ENCODE measurements at regions not wholly inside any gene's neighbourhood (a gene's known extent, or its start where the extent isn't known, plus 50 kb on each side); places are given as distances from the start of the nearest gene placed in this dataset.
A peak's percentile ranks its signal among the peaks of the same experiment; 100 is the strongest.

GRCh38 chr6:167676666-167677421 is 149.9 kb upstream of the AFDN start:
- Histone ChIP-seq H3K4me1 (ENCODE audit: insufficient read depth, insufficient read length) (no peaks in the 10 kb centered on the region), H3K27me3 (ENCODE audit: insufficient read depth, insufficient read length) (peaks cover 22% of the 10 kb centered on the region), H3K36me3 (ENCODE audit: insufficient read depth, insufficient read length, low read length) (no peaks in the 10 kb centered on the region), H3K4me3 (ENCODE audit: insufficient read length, low read depth) (no peak overlapping the region), H3K9me3 (ENCODE audit: insufficient read depth, low read length) (peaks cover 7% of the 10 kb centered on the region; the same call in 1 of the 2 replicates), H3K9ac (ENCODE audit: insufficient read length, low read depth) (no peak overlapping the region)
- DNase-seq (ENCODE audit: low read depth, low spot score), result no peak
- TF ChIP-seq SUZ12 (IDR thresholded peaks at IDR 0.05; ENCODE audit: extremely low read depth, insufficient read depth, insufficient read length), result no peak
- TF ChIP-seq YY1 (IDR thresholded peaks at IDR 0.05; ENCODE audit: insufficient read depth, insufficient read length), result no peak
- TF ChIP-seq ZNF274 (IDR thresholded peaks at IDR 0.05; ENCODE audit: low read depth, low read length), result no peak

DNA sequence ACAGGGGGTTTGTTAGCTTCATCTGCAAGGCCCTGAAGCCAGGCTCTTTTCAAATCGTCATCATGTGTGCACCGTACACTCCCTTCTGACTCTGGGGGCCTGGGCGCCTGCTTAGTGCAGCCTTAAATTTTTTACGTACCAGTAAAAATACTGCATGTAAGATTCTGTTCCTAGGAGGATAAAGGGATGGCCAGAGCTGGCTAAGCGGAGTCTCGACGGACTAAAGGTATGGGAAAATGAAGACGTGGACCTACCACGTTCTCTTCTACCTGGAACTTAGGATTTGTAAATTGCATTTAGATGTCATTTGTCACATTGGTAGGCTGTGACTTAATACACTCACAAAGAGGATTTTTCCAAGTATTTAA is 149.3 kb upstream of the AFDN start:
- H3K4me3 ChIP-seq (ENCODE audit: insufficient read length, low read depth), result no peak overlapping the region
- no peaks in the 10 kb centered on the region for H3K36me3 ChIP-seq (ENCODE audit: insufficient read depth, insufficient read length, low read length)
- peaks cover 22% of the 10 kb centered on the region for H3K27me3 ChIP-seq (ENCODE audit: insufficient read depth, insufficient read length)
- no peak overlapping the region for H3K9ac ChIP-seq (ENCODE audit: insufficient read length, low read depth)
- H3K9me3 ChIP-seq (ENCODE audit: insufficient read depth, low read length), result peaks cover 2% of the 10 kb centered on the region; the same call in 1 of the 2 replicates
- no peak for DNase-seq (ENCODE audit: low read depth, low spot score)
- H3K4me1 ChIP-seq (ENCODE audit: insufficient read depth, insufficient read length), result no peaks in the 10 kb centered on the region
- TF ChIP-seq SUZ12 (IDR thresholded peaks at IDR 0.05; ENCODE audit: extremely low read depth, insufficient read depth, insufficient read length) (no peak), YY1 (IDR thresholded peaks at IDR 0.05; ENCODE audit: insufficient read depth, insufficient read length) (no peak), ZNF274 (IDR thresholded peaks at IDR 0.05; ENCODE audit: low read depth, low read length) (no peak)

GRCh38 chr6:167678102-167679101 is 148.3 kb upstream of the AFDN start:
- TF ChIP-seq YY1 (IDR thresholded peaks at IDR 0.05; ENCODE audit: insufficient read depth, insufficient read length) (no peak), ZNF274 (IDR thresholded peaks at IDR 0.05; ENCODE audit: low read depth, low read length) (no peak), SUZ12 (IDR thresholded peaks at IDR 0.05; ENCODE audit: extremely low read depth, insufficient read depth, insufficient read length) (no peak)
- H3K36me3 ChIP-seq (ENCODE audit: insufficient read depth, insufficient read length, low read length), result no peaks in the 10 kb centered on the region
- H3K4me1 ChIP-seq (ENCODE audit: insufficient read depth, insufficient read length), result no peaks in the 10 kb centered on the region
- peak overlapping the region; percentile 56 for H3K4me3 ChIP-seq (ENCODE audit: insufficient read length, low read depth)
- H3K27me3 ChIP-seq (ENCODE audit: insufficient read depth, insufficient read length), result peaks cover 22% of the 10 kb centered on the region
- no peaks in the 10 kb centered on the region for H3K9me3 ChIP-seq (ENCODE audit: insufficient read depth, low read length)
- no peak for DNase-seq (ENCODE audit: low read depth, low spot score)
- peak overlapping the region; percentile 80 for H3K9ac ChIP-seq (ENCODE audit: insufficient read length, low read depth)

GRCh38 chr6:167679122-167679736 is 147.5 kb upstream of the AFDN start:
- Histone ChIP-seq H3K9ac (ENCODE audit: insufficient read length, low read depth) (peak overlapping the region; percentile 66), H3K27me3 (ENCODE audit: insufficient read depth, insufficient read length) (peaks cover 22% of the 10 kb centered on the region), H3K36me3 (ENCODE audit: insufficient read depth, insufficient read length, low read length) (no peaks in the 10 kb centered on the region), H3K4me3 (ENCODE audit: insufficient read length, low read depth) (peak overlapping the region; percentile 13), H3K4me1 (ENCODE audit: insufficient read depth, insufficient read length) (no peaks in the 10 kb centered on the region), H3K9me3 (ENCODE audit: insufficient read depth, low read length) (no peaks in the 10 kb centered on the region)
- no peak for DNase-seq (ENCODE audit: low read depth, low spot score)
- TF ChIP-seq SUZ12 (IDR thresholded peaks at IDR 0.05; ENCODE audit: extremely low read depth, insufficient read depth, insufficient read length), result no peak

- DNase-seq (ENCODE audit: low read depth, low spot score), result no peak
- H3K9me3 ChIP-seq (ENCODE audit: insufficient read depth, low read length), result no peaks in the 10 kb centered on the region
- H3K4me3 ChIP-seq (ENCODE audit: insufficient read length, low read depth), result no peak overlapping the region
- peak overlapping the region; percentile 2 for H3K9ac ChIP-seq (ENCODE audit: insufficient read length, low read depth)
- no peaks in the 10 kb centered on the region for H3K36me3 ChIP-seq (ENCODE audit: insufficient read depth, insufficient read length, low read length)
- no peaks in the 10 kb centered on the region for H3K4me1 ChIP-seq (ENCODE audit: insufficient read depth, insufficient read length)
- peaks cover 22% of the 10 kb centered on the region for H3K27me3 ChIP-seq (ENCODE audit: insufficient read depth, insufficient read length)
- TF ChIP-seq SUZ12 (IDR thresholded peaks at IDR 0.05; ENCODE audit: extremely low read depth, insufficient read depth, insufficient read length) (no peak), ZNF274 (IDR thresholded peaks at IDR 0.05; ENCODE audit: low read depth, low read length) (no peak), YY1 (IDR thresholded peaks at IDR 0.05; ENCODE audit: insufficient read depth, insufficient read length) (no peak)
These were observed 146.7 kb upstream of the AFDN start for GRCh38 chr6:167679790-167680604.

DNA sequence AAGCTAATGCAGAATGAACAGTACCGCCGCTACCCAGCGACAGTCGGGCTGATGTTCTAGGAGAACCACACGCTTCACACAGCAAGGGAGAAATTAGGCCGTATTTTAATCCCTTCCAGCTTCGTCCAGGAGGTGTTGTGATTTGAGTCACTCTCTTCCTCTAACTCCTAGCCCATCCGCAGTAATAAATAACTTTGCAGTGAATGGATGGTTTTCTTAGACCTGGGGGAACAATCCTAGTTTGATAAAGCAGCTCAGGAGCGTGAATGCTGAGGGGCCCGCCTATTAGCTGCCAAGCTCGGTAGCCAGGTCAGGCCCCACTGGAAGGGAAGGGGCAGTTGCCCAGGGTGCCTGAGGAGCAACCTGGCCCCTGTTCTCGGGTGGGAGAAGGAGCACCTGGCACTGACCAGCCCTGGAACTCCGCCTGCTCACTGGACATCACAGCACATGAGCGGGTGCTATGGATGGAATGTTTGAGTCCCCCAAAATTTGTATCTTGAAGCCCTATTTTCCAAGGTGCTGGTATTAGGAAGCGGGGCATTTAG is 146.0 kb upstream of the AFDN start:
- no peak overlapping the region for H3K9ac ChIP-seq (ENCODE audit: insufficient read length, low read depth)
- TF ChIP-seq YY1 (IDR thresholded peaks at IDR 0.05; ENCODE audit: insufficient read depth, insufficient read length) (no peak), SUZ12 (IDR thresholded peaks at IDR 0.05; ENCODE audit: extremely low read depth, insufficient read depth, insufficient read length) (no peak), ZNF274 (IDR thresholded peaks at IDR 0.05; ENCODE audit: low read depth, low read length) (no peak)
- peaks cover 22% of the 10 kb centered on the region for H3K27me3 ChIP-seq (ENCODE audit: insufficient read depth, insufficient read length)

More for the DNA sequence above, 146.0 kb upstream of the AFDN start:
- Histone ChIP-seq H3K4me3 (ENCODE audit: insufficient read length, low read depth) (no peak overlapping the region), H3K4me1 (ENCODE audit: insufficient read depth, insufficient read length) (no peaks in the 10 kb centered on the region), H3K9me3 (ENCODE audit: insufficient read depth, low read length) (no peaks in the 10 kb centered on the region), H3K36me3 (ENCODE audit: insufficient read depth, insufficient read length, low read length) (no peaks in the 10 kb centered on the region)
- no peak for DNase-seq (ENCODE audit: low read depth, low spot score)

Data from NT2/D1 (cell line).